T-cell (primary cell): ENCODE measurements at regions not wholly inside any gene's neighbourhood (a gene's known extent, or its start where the extent isn't known, plus 50 kb on each side); places are given as distances from the start of the nearest gene placed in this dataset.

Experiments used
- ATAC-seq, 4 experiments: fragments of 200-7000 bp in 3 of 4; fragments of 150-1000 bp in 1 of 4; cut with Tn5 transposase; replicated peaks in 1 of 4; 1 replicate in 3 of 4; 2 replicates in 1 of 4; pipeline ENCODE4 v1.10.0; 2021; ENCODE audit warnings: moderate library complexity in 3 of 4, mild to moderate bottlenecking in 2 of 4, moderate number of reproducible peaks in 1 of 4
- CTCF ChIA-PET, 2 donors: fragments of 300-600 bp; sonication (Branson Sonifier 250); formaldehyde crosslinking; loops; one replicate each; lab custom pipeline; 2022; ENCODE audit warnings: antibody characterized with exemption in 2 of 2; lab: Charles Lee
- POLR2A ChIA-PET, 2 donors: fragments of 300-600 bp; sonication (Branson Sonifier 250); formaldehyde crosslinking; loops; one replicate each; lab custom pipeline; 2022; ENCODE audit warnings: antibody characterized with exemption in 2 of 2; lab: Charles Lee
- DNase-seq, 35 experiments: peaks; one replicate each; pipeline versions ENCODE4 v3.0.0 to v3.0.0-alpha.2; 2013 to 2023
- H3K27ac ChIP-seq: one replicate; pipeline ENCODE4 v1.5.1; 2013; ENCODE audit warnings: low read length
- H3K27me3 ChIP-seq, 2 experiments: replicated peaks in 1 of 2; 1 replicate in 1 of 2; 2 replicates in 1 of 2; pipeline versions ENCODE4 v1.6.1 to v1.7.0; 2013; ENCODE audit warnings: low read length in 1 of 2, mixed read lengths in 1 of 2; ENCODE audit not compliant: control insufficient read depth in 2 of 2, insufficient read depth in 2 of 2; ENCODE audit errors: extremely low read depth in 1 of 2
- H3K36me3 ChIP-seq, 2 donors: 1 replicate in 1 of 2; 2 replicates in 1 of 2; pipeline versions ENCODE4 v1.6.1 to v1.7.0; 2013; ENCODE audit warnings: low read length in 1 of 2; ENCODE audit not compliant: control insufficient read depth in 2 of 2, insufficient read depth in 1 of 2; ENCODE audit errors: extremely low read depth in 1 of 2
- H3K4me1 ChIP-seq, 2 experiments: 1 replicate in 1 of 2; 2 replicates in 1 of 2; pipeline versions ENCODE4 v1.6.1 to v1.7.0; 2013; ENCODE audit warnings: low read length in 2 of 2, mixed read lengths in 1 of 2; ENCODE audit not compliant: insufficient read depth in 2 of 2, control insufficient read depth in 1 of 2; ENCODE audit errors: extremely low read depth in 1 of 2
- H3K4me3 ChIP-seq, 2 donors: 1 replicate in 1 of 2; 2 replicates in 1 of 2; pipeline versions ENCODE4 v1.5.1 to v1.7.0; 2013; ENCODE audit warnings: mild to moderate bottlenecking in 2 of 2, low read length in 1 of 2, moderate library complexity in 1 of 2; ENCODE audit not compliant: control insufficient read depth in 1 of 2; ENCODE audit errors: extremely low read depth in 1 of 2
- H3K9me3 ChIP-seq: 2 replicates; pipeline ENCODE4 v1.7.0; 2013
- H3K27ac Mint-ChIP-seq, 2 donors: one replicate each; pipeline ENCODE4 v1.8.0; 2020 to 2021; ENCODE audit warnings: mild to moderate bottlenecking in 2 of 2, mixed read lengths in 2 of 2
- H3K27me3 Mint-ChIP-seq, 2 donors: one replicate each; pipeline ENCODE4 v1.8.0; 2021 to 2022; ENCODE audit warnings: mixed read lengths in 2 of 2
- H3K36me3 Mint-ChIP-seq: one replicate; pipeline ENCODE4 v1.8.0; 2021; ENCODE audit warnings: mixed read lengths
- H3K4me1 Mint-ChIP-seq, 3 donors: one replicate each; pipeline ENCODE4 v1.8.0; 2020 to 2022; ENCODE audit warnings: mixed read lengths in 3 of 3, mild to moderate bottlenecking in 1 of 3
- H3K4me3 Mint-ChIP-seq, 3 donors: one replicate each; pipeline ENCODE4 v1.8.0; 2020 to 2022; ENCODE audit warnings: mild to moderate bottlenecking in 3 of 3, mixed read lengths in 3 of 3, moderate library complexity in 3 of 3
- H3K9me3 Mint-ChIP-seq, 3 donors: one replicate each; pipeline ENCODE4 v1.8.0; 2020 to 2022; ENCODE audit warnings: mixed read lengths in 3 of 3
- WGBS: methylation state at CpG from one replicate; pipeline ENCODE4 v1.1.5; 2013; ENCODE audit warnings: missing lambda C conversion rate; ENCODE audit not compliant: insufficient coverage; 5-methylcytosine and 5-hydroxymethylcytosine counted together

DNA sequence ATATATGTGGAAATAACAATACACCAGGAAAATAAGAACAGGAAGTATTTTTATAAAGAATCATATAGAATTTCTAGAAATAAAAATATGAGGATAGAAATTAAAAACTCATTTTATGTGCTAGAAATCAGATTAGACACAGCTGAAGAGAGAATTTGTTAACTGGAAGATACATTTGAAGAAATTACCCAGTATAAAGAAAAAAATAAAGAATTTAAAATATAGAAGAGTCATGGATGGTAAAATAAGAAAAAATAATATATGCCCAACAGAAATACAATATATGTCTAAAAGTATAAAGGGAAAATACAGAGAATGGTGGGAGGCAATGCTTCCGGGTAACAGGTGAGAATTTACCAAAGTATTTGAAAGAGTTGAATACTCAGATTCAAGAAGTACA, 539.9 kb downstream of the NR4A2 start:
- Mint-ChIP-seq H3K27ac (no peak overlapping the region), H3K27me3 (no peaks in the 10 kb centered on the region), H3K4me3 (no peak overlapping the region), H3K4me1 (no peaks in the 10 kb centered on the region), H3K36me3 (no peaks in the 10 kb centered on the region), H3K9me3 (peaks cover 14 to 29% (median 23%) of the 10 kb centered on the region in 3 donors)
- no peak overlapping the region for H3K27ac ChIP-seq
- no CpG with 5 or more reads among the region's 1 CpG for WGBS
- H3K36me3 ChIP-seq: no peaks in the 10 kb centered on the region
- no peaks in the 10 kb centered on the region for H3K4me1 ChIP-seq
- POLR2A ChIA-PET: no interaction called here
- ATAC-seq (no peak), DNase-seq (no peak)
- no peaks in the 10 kb centered on the region for H3K27me3 ChIP-seq
- no peak overlapping the region for H3K4me3 ChIP-seq
- CTCF ChIA-PET: no interaction called here
- H3K9me3 ChIP-seq: peaks cover 2% of the 10 kb centered on the region

- H3K27me3 ChIP-seq: no peaks in the 10 kb centered on the region
- Mint-ChIP-seq H3K4me3 (no peak overlapping the region), H3K27me3 (no peaks in the 10 kb centered on the region), H3K27ac (no peak overlapping the region), H3K36me3 (no peaks in the 10 kb centered on the region), H3K9me3 (peaks cover 0 to 14% (median 6%) of the 10 kb centered on the region in 3 donors), H3K4me1 (no peaks in the 10 kb centered on the region)
- no peaks in the 10 kb centered on the region for H3K4me1 ChIP-seq
- H3K4me3 ChIP-seq: no peak overlapping the region
- ATAC-seq (no peak), DNase-seq (no peak)
- WGBS: no CpG with 5 or more reads among the region's 1 CpG
- H3K27ac ChIP-seq: no peak overlapping the region
- H3K9me3 ChIP-seq: no peaks in the 10 kb centered on the region
- no peaks in the 10 kb centered on the region for H3K36me3 ChIP-seq
- POLR2A ChIA-PET: no interaction called here
- CTCF ChIA-PET: no interaction called here
These were observed 562.0 kb downstream of the NR4A2 start for GRCh38 chr2:155770516-155770915.

- no peaks in the 10 kb centered on the region for H3K27me3 ChIP-seq
- POLR2A ChIA-PET: no interaction called here
- DNase-seq (no peak), ATAC-seq (no peak)
- CTCF ChIA-PET: no interaction called here
- Mint-ChIP-seq H3K27me3 (no peaks in the 10 kb centered on the region), H3K36me3 (no peaks in the 10 kb centered on the region), H3K27ac (no peak overlapping the region), H3K4me1 (no peaks in the 10 kb centered on the region), H3K9me3 (peaks cover 0 to 15% (median 11%) of the 10 kb centered on the region in 3 donors), H3K4me3 (no peak overlapping the region)
- H3K27ac ChIP-seq: no peak overlapping the region
- no peaks in the 10 kb centered on the region for H3K36me3 ChIP-seq
- H3K9me3 ChIP-seq: no peaks in the 10 kb centered on the region
- H3K4me3 ChIP-seq: no peak overlapping the region
- 77% methylated on average over 3 of the region's 8 CpGs for WGBS
- no peaks in the 10 kb centered on the region for H3K4me1 ChIP-seq
These were observed 566.0 kb downstream of the NR4A2 start for GRCh38 chr2:155766342-155767115.

DNA sequence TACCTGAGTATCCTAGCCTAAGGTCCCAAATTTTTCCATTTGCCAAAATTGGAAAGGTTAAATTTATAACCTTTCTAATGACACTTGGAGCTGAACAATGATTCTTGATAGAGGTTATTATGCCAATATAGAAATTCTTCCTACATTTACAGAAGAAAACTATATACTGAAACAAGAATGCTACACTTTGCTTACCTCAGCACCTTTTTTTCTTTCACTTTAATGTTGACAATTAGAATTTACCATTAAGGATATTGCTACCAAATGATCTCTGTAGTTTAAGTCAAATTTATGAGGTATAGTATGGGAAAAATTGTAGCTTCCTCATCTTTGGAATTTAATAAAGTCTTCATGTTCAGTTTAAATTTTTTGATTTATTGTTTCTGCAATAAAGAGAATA, 577.0 kb downstream of the NR4A2 start:
- no peaks in the 10 kb centered on the region for H3K36me3 ChIP-seq
- Mint-ChIP-seq H3K4me1 (no peaks in the 10 kb centered on the region), H3K27me3 (no peaks in the 10 kb centered on the region), H3K4me3 (no peak overlapping the region), H3K9me3 (peaks cover 3 to 5% (median 4%) of the 10 kb centered on the region in 3 donors), H3K27ac (no peak overlapping the region), H3K36me3 (no peaks in the 10 kb centered on the region)
- no peaks in the 10 kb centered on the region for H3K9me3 ChIP-seq
- no peak overlapping the region for H3K4me3 ChIP-seq
- POLR2A ChIA-PET: no interaction called here
- DNase-seq (no peak), ATAC-seq (no peak)
- H3K27me3 ChIP-seq: no peaks in the 10 kb centered on the region
- CTCF ChIA-PET: no interaction called here
- no peak overlapping the region for H3K27ac ChIP-seq
- H3K4me1 ChIP-seq: no peaks in the 10 kb centered on the region

DNA sequence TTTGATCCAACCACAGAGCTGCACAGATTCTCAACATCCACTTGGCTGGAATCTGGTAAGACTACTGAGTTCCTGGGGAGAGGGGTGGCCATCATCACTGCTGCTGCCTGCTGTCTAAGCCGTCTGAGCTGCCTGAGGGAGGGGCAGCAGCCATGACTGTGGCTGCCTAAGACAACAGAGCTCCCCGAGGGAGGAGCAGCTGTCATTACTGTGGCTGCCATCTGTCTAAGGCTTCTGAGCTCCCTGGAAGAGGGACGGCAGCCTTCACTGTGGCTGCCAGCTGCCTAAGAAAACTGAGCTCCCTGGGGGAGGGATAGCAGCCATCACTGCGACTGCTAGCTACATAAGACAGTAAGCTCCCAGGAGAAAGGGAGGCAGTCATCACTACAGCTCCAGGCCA, 584.4 kb downstream of the NR4A2 start:
- Histone ChIP-seq H3K4me3 (no peak overlapping the region), H3K27ac (no peak overlapping the region), H3K27me3 (no peaks in the 10 kb centered on the region), H3K9me3 (no peaks in the 10 kb centered on the region), H3K4me1 (no peaks in the 10 kb centered on the region), H3K36me3 (no peaks in the 10 kb centered on the region)
- Mint-ChIP-seq H3K4me1 (no peaks in the 10 kb centered on the region), H3K27ac (no peak overlapping the region), H3K27me3 (no peaks in the 10 kb centered on the region), H3K4me3 (no peak overlapping the region), H3K36me3 (no peaks in the 10 kb centered on the region), H3K9me3 (peaks cover 0 to 5% (median 3%) of the 10 kb centered on the region in 3 donors)
- WGBS: 65% methylated on average over 4 of the region's 4 CpGs
- DNase-seq (no peak), ATAC-seq (no peak)
- ChIA-PET CTCF (interaction anchor here in 1 of 2 donors (0.6 kb wide), 1 partner anchor 956 kb away, joined by 3 read pairs; no protein-coding TSS in a partner anchor), POLR2A (no interaction called here)

DNA sequence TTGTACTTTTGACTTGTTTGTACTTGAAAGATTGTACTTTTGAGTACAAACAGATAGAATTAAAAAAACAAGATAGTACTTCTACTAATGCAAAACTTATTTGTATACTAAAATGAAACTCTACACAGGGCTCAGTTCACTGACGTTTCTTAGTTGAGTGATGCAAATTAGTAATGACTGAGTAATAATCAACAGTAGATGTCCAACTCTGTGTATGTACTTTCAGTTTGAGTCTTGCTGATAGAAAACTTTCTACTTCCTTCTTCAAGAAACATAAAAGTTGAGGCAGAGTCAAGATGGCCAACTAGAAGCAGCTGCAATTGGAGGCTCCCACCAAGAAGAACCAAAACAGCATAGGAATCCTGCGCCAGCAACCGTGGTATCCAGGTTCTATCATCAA, 585.0 kb downstream of the NR4A2 start:
- Mint-ChIP-seq H3K27me3 (no peaks in the 10 kb centered on the region), H3K36me3 (no peaks in the 10 kb centered on the region), H3K27ac (no peak overlapping the region), H3K4me1 (no peaks in the 10 kb centered on the region), H3K4me3 (no peak overlapping the region), H3K9me3 (peaks cover 0 to 4% (median 3%) of the 10 kb centered on the region in 3 donors)
- Histone ChIP-seq H3K36me3 (no peaks in the 10 kb centered on the region), H3K9me3 (no peaks in the 10 kb centered on the region), H3K4me1 (no peaks in the 10 kb centered on the region), H3K27me3 (no peaks in the 10 kb centered on the region), H3K4me3 (no peak overlapping the region), H3K27ac (no peak overlapping the region)
- DNase-seq (no peak), ATAC-seq (no peak)
- ChIA-PET POLR2A (no interaction called here), CTCF (no interaction called here)
- 89% methylated on average over 2 of the region's 3 CpGs for WGBS
